Fibroblast of skin of left quadriceps (primary cell): ENCODE measurements at regions not wholly inside any gene's neighbourhood (a gene's known extent, or its start where the extent isn't known, plus 50 kb on each side); places are given as distances from the start of the nearest gene placed in this dataset.
A peak's percentile ranks its signal among the peaks of the same experiment; 100 is the strongest.

Experiments used
- DNase-seq, 2 experiments: peaks; one replicate each; pipeline ENCODE4 v3.0.0-alpha.2; 2013; ENCODE audit warnings: low read depth in 2 of 2

DNA sequence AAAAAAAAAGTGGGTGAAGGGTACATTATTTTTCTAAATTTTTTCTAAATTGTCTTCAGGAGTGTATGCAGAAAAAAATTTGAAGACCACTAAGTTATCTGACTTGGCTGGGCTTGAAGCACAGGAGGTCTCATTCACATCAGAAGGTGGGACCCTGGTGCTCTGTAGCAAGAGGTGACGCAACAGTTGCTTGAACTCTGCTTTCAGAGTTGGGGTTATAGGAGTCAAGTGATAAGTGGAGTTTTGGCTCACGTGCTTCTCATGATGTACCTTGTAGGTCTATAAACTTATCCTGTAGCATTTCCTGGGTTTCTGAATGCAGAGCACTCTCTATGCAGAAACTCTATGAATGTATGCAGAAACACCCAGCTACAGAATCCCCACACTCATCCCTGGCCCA is 58.5 kb upstream of the FOXC1 start:
- no peak for DNase-seq

DNA sequence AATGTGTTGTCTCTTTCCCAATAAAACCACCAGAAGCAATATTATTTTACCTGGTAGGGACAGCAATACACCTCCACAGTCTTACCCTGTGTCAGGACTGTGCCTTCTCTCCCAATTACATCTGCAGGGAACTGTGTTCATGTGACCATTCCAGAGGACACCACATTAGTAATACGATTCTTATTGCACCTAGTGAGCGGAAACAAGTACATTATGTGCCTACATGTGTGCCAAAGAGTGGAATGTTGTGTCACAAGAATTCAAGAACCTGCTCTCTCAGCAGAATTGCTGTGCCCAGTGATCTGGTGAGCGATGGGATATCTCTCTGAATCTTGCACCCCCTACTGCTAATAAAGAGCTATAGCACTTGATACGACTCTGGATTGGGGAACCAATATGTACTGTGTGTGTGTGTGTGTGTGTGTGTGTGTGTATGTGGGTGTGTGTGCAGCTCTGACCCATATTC is 57.4 kb upstream of the FOXC1 start:
- DNase-seq: peak in 1 of 2 experiments; percentile 3

DNA sequence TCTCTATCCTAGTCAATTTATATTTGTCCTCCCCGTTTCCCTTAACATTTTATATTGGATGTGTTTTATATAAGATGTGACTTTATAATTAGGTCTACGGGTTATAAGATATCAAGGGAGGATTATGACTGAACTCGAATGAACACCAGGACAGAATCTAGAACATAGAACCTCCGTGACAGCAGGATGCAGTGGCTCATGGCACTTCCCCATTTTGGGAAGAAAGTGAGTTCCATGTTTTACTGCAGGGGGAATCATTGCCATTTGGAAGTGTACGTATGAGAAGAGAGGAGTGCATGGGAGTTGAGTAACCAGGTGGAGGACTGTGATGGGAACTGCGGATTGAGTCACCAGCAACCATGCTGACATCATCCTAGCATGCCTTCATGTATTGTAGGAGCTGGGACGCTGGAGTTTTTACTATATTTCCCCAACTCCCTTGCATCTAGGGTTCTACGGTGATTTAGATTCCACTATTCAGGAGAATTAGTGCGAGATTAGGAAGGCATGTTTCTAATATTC is 56.1 kb upstream of the FOXC1 start:
- DNase-seq: no peak

DNA sequence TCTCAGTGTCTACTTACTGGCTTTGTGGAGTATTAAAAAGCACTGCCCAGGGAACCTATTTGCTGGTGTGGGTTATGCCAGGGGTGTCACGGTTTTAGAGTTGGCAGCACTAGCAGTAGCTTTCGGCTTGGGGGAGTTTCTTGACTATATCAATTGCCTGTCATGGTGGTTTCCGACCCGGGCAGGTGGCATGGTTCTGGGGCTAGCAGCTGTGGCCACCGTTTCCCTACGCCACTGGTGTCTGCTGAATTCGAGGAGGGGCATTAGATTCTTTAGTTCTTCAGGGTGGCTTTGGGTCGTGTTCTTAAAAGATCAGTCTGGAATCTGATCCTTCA is 55.6 kb upstream of the FOXC1 start:
- DNase-seq: no peak

DNA sequence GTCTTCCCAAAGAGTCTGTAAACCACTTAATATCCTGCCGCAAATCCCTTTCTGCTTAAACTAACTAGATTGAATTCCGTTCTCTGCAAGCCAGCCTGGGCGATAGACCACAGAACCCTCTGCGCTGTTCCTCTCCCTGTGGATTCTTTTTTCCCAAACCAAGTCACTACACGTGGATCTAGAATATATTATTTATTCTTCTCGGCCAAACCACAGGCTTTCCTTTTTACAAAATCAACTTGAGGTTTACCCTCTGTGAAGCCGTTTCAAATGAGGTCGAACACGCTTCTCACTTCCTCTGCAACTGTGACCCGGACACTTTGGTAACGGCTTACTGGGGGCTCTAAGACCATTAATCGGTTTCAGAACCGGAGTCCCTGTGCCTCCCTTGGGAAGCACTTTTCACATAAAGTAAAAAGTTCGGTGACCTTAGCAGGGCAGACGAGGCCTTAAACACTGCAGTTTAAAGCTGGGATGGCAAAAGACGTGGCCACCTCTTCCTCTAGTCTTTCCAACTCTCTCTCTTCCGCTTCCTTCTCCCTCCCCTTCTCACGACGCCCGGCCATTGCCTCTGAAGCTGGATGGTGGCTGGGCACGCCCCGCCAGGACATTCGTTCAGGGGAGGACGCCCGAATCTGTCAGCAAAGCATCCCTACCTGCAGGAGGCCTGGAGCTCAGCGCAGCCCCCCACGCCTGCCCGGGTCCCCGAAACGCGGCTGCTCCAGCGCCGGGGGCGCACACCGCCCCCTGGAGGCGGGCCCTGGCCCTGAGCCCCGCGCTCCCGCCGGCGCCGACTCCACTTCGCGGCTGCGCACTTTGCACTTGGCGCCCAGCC is 55.0 kb upstream of the FOXC1 start:
- peak; percentile 41 to 43 for DNase-seq

DNA sequence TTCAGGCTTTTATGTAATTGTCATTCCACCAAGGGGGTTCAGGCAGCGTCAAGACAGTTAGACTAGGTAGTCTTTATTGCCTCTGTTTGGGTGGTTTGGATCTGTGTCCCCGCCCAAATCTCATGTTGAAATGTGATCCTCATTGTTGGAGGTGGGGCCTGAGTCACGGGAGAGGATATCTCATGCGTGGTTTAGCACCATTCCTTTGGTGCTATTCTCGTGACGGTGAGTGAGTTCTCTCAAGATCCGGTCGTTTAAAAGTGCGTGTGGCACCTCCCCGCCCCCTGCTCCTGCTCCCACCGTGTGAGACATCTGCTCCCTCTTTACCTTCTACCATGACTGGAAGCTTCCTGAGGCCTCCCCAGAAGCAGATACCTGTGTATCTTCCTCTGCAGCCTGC is 51.3 kb upstream of the FOXC1 start:
- no peak for DNase-seq
